HEK293T (cell line): ENCODE measurements at regions not wholly inside any gene's neighbourhood (a gene's known extent, or its start where the extent isn't known, plus 50 kb on each side); places are given as distances from the start of the nearest gene placed in this dataset.

ENCODE experiments used
- CTCF ChIA-PET: fragments of 350-600 bp; formaldehyde crosslinking; extraction: SDS; loops from one replicate; lab custom pipeline; 2021; ENCODE audit warnings: antibody characterized with exemption, inconsistent platforms; lab: Yijun Ruan, JAX
- POLR2A ChIA-PET: fragments of 350-600 bp; formaldehyde crosslinking; extraction: SDS; loops from one replicate; lab custom pipeline; 2020; ENCODE audit warnings: antibody characterized with exemption, inconsistent platforms; lab: Yijun Ruan, JAX
- DNase-seq: peaks from one replicate; pipeline ENCODE4 v3.0.0; 2012; ENCODE audit warnings: mixed read lengths; ENCODE audit errors: extremely low spot score
- ARNT ChIP-seq: fragments of 450-650 bp; IDR thresholded peaks from 2 replicates; pipeline ENCODE4 v1.6.1; 2017; ENCODE audit warnings: mild to moderate bottlenecking
- BHLHE40 ChIP-seq: fragments of 450-650 bp; IDR thresholded peaks from 2 replicates; pipeline ENCODE4 v1.6.1; 2016; ENCODE audit warnings: mild to moderate bottlenecking, moderate library complexity, borderline replicate concordance
- CTBP1 ChIP-seq: fragments of 450-650 bp; IDR thresholded peaks from 2 replicates; pipeline ENCODE4 v1.6.1; 2016; ENCODE audit warnings: borderline replicate concordance
- ELF4 ChIP-seq: fragments of 450-650 bp; IDR thresholded peaks from 2 replicates; pipeline ENCODE4 v1.6.1; 2017; ENCODE audit warnings: antibody characterized with exemption
- FOXA1 ChIP-seq: fragments of 450-650 bp; IDR thresholded peaks from 2 replicates; pipeline ENCODE4 v1.6.1; 2016; ENCODE audit warnings: mild to moderate bottlenecking
- FOXK2 ChIP-seq: fragments of 450-650 bp; IDR thresholded peaks from 2 replicates; pipeline ENCODE4 v1.6.1; 2016; ENCODE audit warnings: mild to moderate bottlenecking
- FOXM1 ChIP-seq: fragments of 450-650 bp; IDR thresholded peaks from 2 replicates; pipeline ENCODE4 v1.6.1; 2017; ENCODE audit warnings: mild to moderate bottlenecking, borderline replicate concordance
- HDGF ChIP-seq: fragments of 450-650 bp; IDR thresholded peaks from 2 replicates; pipeline ENCODE4 v1.6.1; 2017; ENCODE audit warnings: antibody characterized with exemption, borderline replicate concordance
- L3MBTL2 ChIP-seq: fragments of 450-650 bp; conservative IDR thresholded peaks from 2 replicates; pipeline ENCODE4 v1.6.1; 2016; ENCODE audit warnings: mild to moderate bottlenecking
- LEF1 ChIP-seq: fragments of 450-650 bp; IDR thresholded peaks from 2 replicates; pipeline ENCODE4 v1.6.1; 2017; ENCODE audit warnings: mild to moderate bottlenecking, borderline replicate concordance
- NFRKB ChIP-seq: fragments of 450-650 bp; IDR thresholded peaks from 2 replicates; pipeline ENCODE4 v1.6.1; 2016; ENCODE audit warnings: mild to moderate bottlenecking, moderate library complexity
- SP1 ChIP-seq: fragments of 450-650 bp; IDR thresholded peaks from 2 replicates; pipeline ENCODE4 v1.6.1; 2017
- SUZ12 ChIP-seq: fragments of 450-650 bp; IDR thresholded peaks from 2 replicates; pipeline ENCODE4 v1.6.1; 2016; ENCODE audit warnings: mild to moderate bottlenecking
- TARDBP ChIP-seq: fragments of 450-650 bp; IDR thresholded peaks from 2 replicates; pipeline ENCODE4 v1.6.1; 2016
- ZNF384 ChIP-seq: fragments of 450-650 bp; IDR thresholded peaks from 2 replicates; pipeline ENCODE4 v1.6.1; 2016
- TF ChIP-seq, protein P1 (sequence below): fragments of 450-650 bp; IDR thresholded peaks from 2 replicates; pipeline ENCODE4 v1.6.1; 2016

DNA sequence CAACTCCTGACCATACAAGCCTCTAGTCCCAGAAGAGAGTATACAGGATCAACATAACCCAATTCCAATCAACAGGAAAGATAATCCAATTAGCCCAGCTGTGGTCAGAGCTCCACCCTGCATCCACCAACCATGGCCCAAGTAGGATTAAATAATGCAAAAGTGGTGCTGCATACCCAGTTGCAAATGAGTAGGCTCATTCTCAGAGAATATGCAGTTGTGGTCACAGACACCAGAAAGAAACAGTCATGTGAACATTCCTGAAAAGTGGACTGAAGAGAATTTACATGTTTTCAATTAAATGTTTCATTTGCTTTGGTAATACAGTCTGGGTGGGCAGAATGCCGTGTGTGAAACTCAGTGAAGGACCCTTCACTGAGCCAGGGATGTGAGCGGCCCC, 167.2 kb upstream of the BMP4 start:
- TF ChIP-seq ZNF384: no peak
- TF ChIP-seq L3MBTL2: no peak
- TF ChIP-seq TARDBP: no peak
- TF ChIP-seq, protein P1, sequence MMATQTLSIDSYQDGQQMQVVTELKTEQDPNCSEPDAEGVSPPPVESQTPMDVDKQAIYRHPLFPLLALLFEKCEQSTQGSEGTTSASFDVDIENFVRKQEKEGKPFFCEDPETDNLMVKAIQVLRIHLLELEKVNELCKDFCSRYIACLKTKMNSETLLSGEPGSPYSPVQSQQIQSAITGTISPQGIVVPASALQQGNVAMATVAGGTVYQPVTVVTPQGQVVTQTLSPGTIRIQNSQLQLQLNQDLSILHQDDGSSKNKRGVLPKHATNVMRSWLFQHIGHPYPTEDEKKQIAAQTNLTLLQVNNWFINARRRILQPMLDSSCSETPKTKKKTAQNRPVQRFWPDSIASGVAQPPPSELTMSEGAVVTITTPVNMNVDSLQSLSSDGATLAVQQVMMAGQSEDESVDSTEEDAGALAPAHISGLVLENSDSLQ: no peak
- TF ChIP-seq FOXM1: no peak
- TF ChIP-seq ELF4: no peak
- no peak for TF ChIP-seq NFRKB
- no peak for TF ChIP-seq CTBP1
- TF ChIP-seq ARNT: no peak
- TF ChIP-seq LEF1: no peak
- TF ChIP-seq SP1: no peak
- TF ChIP-seq FOXK2: no peak
- no peak for TF ChIP-seq SUZ12
- TF ChIP-seq FOXA1: no peak
- TF ChIP-seq HDGF: no peak
- TF ChIP-seq BHLHE40: no peak
- DNase-seq: no peak
- ChIA-PET POLR2A (no interaction called here), CTCF (interaction anchor here (0.6 kb wide), 1 partner anchor 40 kb away, joined by 3 read pairs; no protein-coding TSS in a partner anchor)

DNA sequence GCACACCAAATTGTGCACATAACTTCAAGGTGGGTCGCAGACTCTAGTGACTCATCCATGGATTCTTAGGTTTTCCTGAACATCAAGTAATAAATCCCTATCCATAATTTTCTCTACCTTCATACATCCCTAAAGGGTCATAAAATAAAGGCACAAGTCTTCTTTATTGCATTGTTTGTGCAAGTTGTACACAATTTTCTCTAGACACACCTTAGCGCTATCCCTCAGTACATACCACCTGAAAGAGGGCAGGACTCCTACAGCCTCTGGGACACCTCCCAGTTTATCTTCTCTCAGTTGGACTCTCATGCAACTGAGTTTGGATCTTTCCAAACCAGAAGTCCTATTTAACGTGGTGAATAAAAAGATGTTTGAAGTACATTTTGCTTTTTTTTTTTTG, 168.5 kb upstream of the BMP4 start:
- TF ChIP-seq LEF1 (no peak), FOXM1 (no peak), CTBP1 (no peak), FOXK2 (no peak)
- TF ChIP-seq, protein P1: no peak
- no peak for DNase-seq
- ChIA-PET CTCF (no interaction called here), POLR2A (no interaction called here)

DNA sequence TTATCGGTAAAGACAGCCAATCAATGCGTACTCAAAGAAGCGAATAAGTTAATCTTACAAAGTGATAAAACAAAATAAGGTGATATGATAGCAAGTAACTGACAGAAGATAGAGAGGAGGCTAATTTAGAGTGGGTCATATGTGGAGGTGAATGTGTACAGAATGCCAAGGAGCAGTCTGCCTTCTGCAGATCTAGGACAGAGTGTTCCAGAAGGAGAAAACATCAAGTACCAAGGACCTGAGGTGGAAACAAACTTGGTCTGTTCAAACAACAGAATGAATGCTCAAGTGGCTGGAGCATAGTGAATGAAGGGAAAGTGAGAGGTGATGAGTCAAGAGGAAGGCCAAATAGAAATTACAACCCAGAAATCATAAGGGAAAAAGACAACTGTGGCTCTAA, 170.3 kb upstream of the BMP4 start:
- no peak for DNase-seq
- CTCF ChIA-PET: interaction anchor here (0.5 kb wide), 1 partner anchor 646 kb away, joined by 4 read pairs; no protein-coding TSS in a partner anchor
- no peak for TF ChIP-seq FOXK2
- no peak for TF ChIP-seq FOXM1
- POLR2A ChIA-PET: no interaction called here

DNA sequence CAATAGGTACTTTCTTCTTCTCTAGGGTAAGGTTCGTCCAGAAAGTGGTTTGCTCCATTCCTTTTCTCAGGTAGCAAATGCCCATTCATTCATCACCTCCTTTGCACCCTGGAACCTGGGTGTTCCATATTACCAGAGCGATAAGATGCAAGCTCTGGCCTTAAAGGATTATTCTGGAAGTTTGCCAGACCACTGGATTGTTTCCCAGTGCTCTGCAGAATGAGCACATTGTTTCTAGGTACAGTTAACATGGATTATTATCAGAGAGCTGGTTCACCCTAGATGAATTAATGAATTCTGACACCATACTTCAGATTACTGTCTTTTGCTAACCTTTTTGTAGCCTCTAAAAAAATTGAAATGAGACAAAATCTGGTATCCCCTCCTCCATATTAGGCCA, 170.9 kb upstream of the BMP4 start:
- TF ChIP-seq NFRKB (no peak), BHLHE40 (no peak), TARDBP (no peak), FOXM1 (no peak), SUZ12 (no peak), CTBP1 (no peak), FOXA1 (no peak), FOXK2 (no peak), ELF4 (no peak)
- TF ChIP-seq, protein P1: no peak
- POLR2A ChIA-PET: no interaction called here
- CTCF ChIA-PET: interaction anchor here (0.5 kb wide), 1 partner anchor 645 kb away, joined by 4 read pairs; no protein-coding TSS in a partner anchor
- no peak for DNase-seq

DNA sequence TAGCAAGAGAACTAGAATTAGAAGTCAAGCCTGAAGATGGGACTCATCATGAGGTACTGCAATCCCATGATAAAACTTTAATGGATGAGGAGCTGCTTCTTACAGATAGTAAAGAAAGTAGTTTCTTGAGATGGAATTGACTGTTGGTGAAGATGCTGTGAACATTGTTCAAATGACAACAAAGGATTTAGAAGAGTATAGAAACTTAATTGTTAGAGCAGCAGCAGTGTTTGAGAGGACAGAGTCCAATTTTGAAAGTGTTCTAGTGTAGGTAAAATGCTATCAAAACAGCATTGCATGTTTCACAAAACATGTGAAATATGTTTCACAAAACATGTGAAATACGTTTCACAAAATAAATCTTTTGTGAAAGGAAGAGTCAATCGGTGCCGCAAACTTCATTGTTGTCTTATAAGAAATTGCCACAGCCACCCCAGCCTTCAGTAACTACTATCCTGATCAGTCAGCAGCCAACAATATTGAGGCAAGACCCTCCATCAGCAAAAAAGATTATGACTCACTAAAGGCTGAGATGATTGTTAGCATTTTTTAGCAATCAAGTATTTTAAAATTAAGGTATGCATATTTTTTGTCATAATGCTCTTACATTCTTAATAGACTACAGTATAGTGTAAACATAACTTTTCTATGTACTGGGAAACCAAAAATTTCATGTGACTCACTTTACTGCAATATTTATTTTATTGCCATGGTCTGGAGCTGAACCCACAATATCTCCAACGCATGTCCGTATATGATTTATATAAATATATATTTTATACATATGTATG, 173.4 kb upstream of the BMP4 start:
- ChIA-PET POLR2A (no interaction called here), CTCF (no interaction called here)
- no peak for DNase-seq
- TF ChIP-seq FOXA1: no peak
- no peak for TF ChIP-seq CTBP1
- TF ChIP-seq L3MBTL2: no peak
- no peak for TF ChIP-seq SP1
- no peak for TF ChIP-seq FOXK2
- no peak for TF ChIP-seq FOXM1
- TF ChIP-seq LEF1: no peak
- TF ChIP-seq SUZ12: no peak
- no peak for TF ChIP-seq BHLHE40
- TF ChIP-seq, protein P1: no peak
- TF ChIP-seq NFRKB: no peak
- no peak for TF ChIP-seq HDGF
- TF ChIP-seq TARDBP: no peak
- no peak for TF ChIP-seq ZNF384
- TF ChIP-seq ELF4: no peak

DNA sequence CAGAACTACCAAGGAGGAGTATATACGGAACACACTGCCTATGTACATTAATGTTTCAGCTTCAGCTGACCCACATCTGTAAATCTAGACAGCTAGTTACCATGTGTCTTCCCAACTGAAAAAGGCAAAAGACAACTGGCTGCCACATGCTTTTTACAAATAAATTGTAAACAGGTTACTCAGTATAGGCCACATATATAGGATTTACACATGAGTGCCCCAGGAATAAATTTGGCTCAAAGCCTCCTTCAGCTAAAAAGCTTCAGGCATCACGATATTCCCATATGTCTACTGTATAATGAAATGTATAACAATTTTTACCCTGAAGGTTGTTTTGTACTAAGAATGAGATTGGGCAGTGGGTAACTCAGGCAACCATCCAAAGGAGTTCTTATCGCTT, 175.9 kb upstream of the BMP4 start:
- TF ChIP-seq NFRKB (no peak), FOXK2 (no peak), ARNT (no peak), TARDBP (no peak), BHLHE40 (no peak), L3MBTL2 (no peak), ZNF384 (no peak), LEF1 (no peak), ELF4 (no peak), CTBP1 (no peak), SUZ12 (no peak), SP1 (no peak), FOXA1 (no peak), HDGF (no peak)
- TF ChIP-seq, protein P1: no peak
- CTCF ChIA-PET: no interaction called here
- POLR2A ChIA-PET: no interaction called here
- DNase-seq: no peak
